ENCODE measurements at regions not wholly inside any gene's neighbourhood (a gene's known extent, or its start where the extent isn't known, plus 50 kb on each side); places are given as distances from the start of the nearest gene placed in this dataset.
"Not testable (repeated sequence)": the region's sequence is repeated elsewhere in the genome, so short reads cannot be mapped to it uniquely, and the experiment has no call there.

DNA sequence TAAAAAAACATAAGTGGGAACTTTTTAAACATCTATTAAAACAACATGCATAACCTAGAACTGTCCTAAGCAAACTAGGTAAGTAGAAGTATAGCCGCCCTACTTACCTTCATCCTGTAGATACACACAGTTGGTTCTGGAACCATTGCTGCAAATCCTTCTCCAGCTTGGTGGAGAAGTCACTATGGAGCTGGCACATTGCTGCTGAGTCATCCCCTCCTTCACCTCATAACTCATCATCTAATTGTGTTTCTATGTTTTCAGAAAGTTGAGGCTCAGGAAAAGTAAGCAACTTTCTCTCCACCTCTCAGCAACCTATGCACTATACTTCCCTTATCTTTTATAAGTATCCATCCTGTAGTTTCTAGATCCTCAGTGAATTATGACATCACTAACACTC, 269.8 kb upstream of the MMADHC start:
- no peak overlapping the region for H3K27ac Mint-ChIP-seq (ENCODE audit: unreplicated experiment)
- peaks cover 8% of the 10 kb centered on the region for H3K4me1 Mint-ChIP-seq (ENCODE audit: unreplicated experiment)
- H3K36me3 Mint-ChIP-seq (ENCODE audit: low read depth, unreplicated experiment): no peaks in the 10 kb centered on the region
- DNase-seq (ENCODE audit: low spot score): no peak
- peaks cover 4% of the 10 kb centered on the region for H3K9me3 Mint-ChIP-seq (ENCODE audit: unreplicated experiment)
- TF ChIP-seq, protein P1, sequence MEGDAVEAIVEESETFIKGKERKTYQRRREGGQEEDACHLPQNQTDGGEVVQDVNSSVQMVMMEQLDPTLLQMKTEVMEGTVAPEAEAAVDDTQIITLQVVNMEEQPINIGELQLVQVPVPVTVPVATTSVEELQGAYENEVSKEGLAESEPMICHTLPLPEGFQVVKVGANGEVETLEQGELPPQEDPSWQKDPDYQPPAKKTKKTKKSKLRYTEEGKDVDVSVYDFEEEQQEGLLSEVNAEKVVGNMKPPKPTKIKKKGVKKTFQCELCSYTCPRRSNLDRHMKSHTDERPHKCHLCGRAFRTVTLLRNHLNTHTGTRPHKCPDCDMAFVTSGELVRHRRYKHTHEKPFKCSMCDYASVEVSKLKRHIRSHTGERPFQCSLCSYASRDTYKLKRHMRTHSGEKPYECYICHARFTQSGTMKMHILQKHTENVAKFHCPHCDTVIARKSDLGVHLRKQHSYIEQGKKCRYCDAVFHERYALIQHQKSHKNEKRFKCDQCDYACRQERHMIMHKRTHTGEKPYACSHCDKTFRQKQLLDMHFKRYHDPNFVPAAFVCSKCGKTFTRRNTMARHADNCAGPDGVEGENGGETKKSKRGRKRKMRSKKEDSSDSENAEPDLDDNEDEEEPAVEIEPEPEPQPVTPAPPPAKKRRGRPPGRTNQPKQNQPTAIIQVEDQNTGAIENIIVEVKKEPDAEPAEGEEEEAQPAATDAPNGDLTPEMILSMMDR (IDR thresholded peaks at IDR 0.05; ENCODE audit: unreplicated experiment): no peak
- H3K4me3 Mint-ChIP-seq (ENCODE audit: unreplicated experiment): no peak overlapping the region
- H3K27me3 Mint-ChIP-seq (ENCODE audit: unreplicated experiment): no peaks in the 10 kb centered on the region

DNA sequence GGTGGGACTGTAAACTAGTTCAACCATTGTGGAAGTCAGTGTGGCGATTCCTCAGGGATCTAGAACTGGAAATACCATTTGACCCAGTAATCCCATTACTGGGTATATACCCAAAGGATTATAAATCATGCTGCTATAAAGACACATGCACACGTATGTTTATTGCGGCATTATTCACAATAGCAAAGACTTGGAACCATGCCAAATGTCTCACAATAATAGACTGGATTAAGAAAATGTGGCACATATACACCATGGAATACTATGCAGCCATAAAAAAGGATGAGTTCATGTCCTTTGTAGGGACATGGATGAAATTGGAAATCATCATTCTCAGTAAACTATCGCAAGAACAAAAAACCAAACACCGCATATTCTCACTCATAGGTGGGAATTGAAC, 268.3 kb upstream of the MMADHC start:
- DNase-seq (ENCODE audit: low spot score); H3K27ac Mint-ChIP-seq (ENCODE audit: unreplicated experiment); H3K36me3 Mint-ChIP-seq (ENCODE audit: low read depth, unreplicated experiment); H3K4me1 Mint-ChIP-seq (ENCODE audit: unreplicated experiment); H3K4me3 Mint-ChIP-seq (ENCODE audit: unreplicated experiment); H3K27me3 Mint-ChIP-seq (ENCODE audit: unreplicated experiment); H3K9me3 Mint-ChIP-seq (ENCODE audit: unreplicated experiment): not testable (repeated sequence)

DNA sequence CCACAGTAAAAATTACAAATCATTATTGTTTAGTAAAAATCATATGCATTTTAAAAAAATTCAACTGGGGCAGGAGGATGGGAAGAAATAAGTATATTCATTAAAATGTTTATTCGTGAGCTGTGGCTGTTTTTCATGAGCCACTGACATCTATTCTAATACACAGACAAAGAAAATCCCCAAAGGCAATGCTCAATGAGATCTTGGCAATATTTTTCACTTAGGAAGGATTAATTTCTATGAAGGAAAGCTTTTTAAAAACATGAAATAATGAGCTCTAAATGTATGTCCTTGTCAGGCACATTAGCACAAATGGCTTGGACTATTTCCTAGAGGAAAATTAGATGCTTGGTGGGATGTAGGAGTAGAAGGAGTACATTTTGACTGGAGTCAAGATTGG, 262.0 kb upstream of the MMADHC start:
- DNase-seq (ENCODE audit: low spot score): no peak
- no peaks in the 10 kb centered on the region for H3K4me1 Mint-ChIP-seq (ENCODE audit: unreplicated experiment)
- H3K27ac Mint-ChIP-seq (ENCODE audit: unreplicated experiment): no peak overlapping the region
- TF ChIP-seq, protein P1 (IDR thresholded peaks at IDR 0.05; ENCODE audit: unreplicated experiment): no peak
- no peak overlapping the region for H3K4me3 Mint-ChIP-seq (ENCODE audit: unreplicated experiment)
- H3K9me3 Mint-ChIP-seq (ENCODE audit: unreplicated experiment): no peaks in the 10 kb centered on the region
- peaks cover 4% of the 10 kb centered on the region for H3K36me3 Mint-ChIP-seq (ENCODE audit: low read depth, unreplicated experiment)
- peaks cover 2% of the 10 kb centered on the region for H3K27me3 Mint-ChIP-seq (ENCODE audit: unreplicated experiment)

DNA sequence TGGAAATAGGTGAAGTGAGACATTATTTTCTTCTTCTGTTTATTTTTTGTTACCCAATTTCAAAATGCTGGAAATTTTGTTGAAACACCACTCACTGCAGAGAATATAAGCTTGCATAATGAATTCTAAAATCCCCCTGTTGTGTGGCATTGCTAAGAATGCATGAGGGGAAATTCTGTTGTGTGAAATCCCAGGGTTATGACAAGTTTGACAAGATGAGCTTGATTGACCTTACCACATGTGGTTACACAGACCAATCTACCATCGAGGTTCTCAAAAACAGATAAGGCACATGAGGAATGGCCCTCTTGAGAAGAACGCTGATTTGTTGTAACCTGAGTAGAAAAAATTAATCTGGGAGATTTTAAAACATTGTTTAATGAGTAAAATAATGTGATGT, 261.6 kb upstream of the MMADHC start:
- H3K27ac Mint-ChIP-seq (ENCODE audit: unreplicated experiment): no peak overlapping the region
- H3K27me3 Mint-ChIP-seq (ENCODE audit: unreplicated experiment): peaks cover 2% of the 10 kb centered on the region
- TF ChIP-seq, protein P1 (IDR thresholded peaks at IDR 0.05; ENCODE audit: unreplicated experiment): no peak
- H3K36me3 Mint-ChIP-seq (ENCODE audit: low read depth, unreplicated experiment): peaks cover 4% of the 10 kb centered on the region
- no peak overlapping the region for H3K4me3 Mint-ChIP-seq (ENCODE audit: unreplicated experiment)
- H3K9me3 Mint-ChIP-seq (ENCODE audit: unreplicated experiment): no peaks in the 10 kb centered on the region
- DNase-seq (ENCODE audit: low spot score): no peak
- no peaks in the 10 kb centered on the region for H3K4me1 Mint-ChIP-seq (ENCODE audit: unreplicated experiment)

DNA sequence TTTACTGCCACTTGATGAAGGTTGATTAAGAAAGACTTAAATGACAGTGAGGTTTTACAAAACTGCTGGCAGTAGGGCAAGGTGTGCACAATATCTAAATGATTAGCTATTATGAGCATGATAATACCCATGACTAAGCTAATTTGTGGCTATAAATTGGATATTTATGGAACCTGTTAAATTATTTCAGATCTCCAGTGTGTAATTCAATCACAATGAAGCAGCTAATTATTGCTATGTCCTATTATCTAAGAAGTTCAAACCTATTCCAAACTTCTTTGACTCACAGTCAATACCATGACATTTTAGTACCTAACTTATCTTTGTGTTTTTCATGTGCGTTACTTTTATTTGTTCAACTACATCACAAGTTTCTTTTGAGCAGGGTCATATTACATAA, 253.8 kb upstream of the MMADHC start:
- Mint-ChIP-seq H3K9me3 (ENCODE audit: unreplicated experiment) (no peaks in the 10 kb centered on the region), H3K4me3 (ENCODE audit: unreplicated experiment) (no peak overlapping the region), H3K27ac (ENCODE audit: unreplicated experiment) (no peak overlapping the region), H3K36me3 (ENCODE audit: low read depth, unreplicated experiment) (no peaks in the 10 kb centered on the region), H3K27me3 (ENCODE audit: unreplicated experiment) (no peaks in the 10 kb centered on the region), H3K4me1 (ENCODE audit: unreplicated experiment) (no peaks in the 10 kb centered on the region)
- TF ChIP-seq, protein P1 (IDR thresholded peaks at IDR 0.05; ENCODE audit: unreplicated experiment): no peak
- no peak for DNase-seq (ENCODE audit: low spot score)

DNA sequence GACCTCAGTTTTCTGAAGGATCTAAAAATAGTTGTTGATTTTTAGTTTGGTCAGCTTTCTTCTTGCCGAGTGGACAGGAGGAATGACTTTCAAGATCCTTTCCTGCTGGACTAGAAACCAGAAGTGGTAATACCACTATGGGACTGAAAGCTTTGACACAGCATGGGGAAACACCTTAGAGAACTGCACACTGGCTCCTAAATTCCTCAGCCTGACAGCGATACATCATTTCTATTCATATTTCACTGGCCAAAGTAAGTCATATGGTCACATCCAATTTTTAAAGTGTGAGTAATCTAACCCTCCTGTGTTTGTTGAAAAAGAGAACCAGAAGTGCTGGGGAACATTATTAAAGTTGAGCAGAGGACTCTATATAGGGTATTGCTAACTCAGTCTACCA, 244.7 kb upstream of the MMADHC start:
- no peak for DNase-seq (ENCODE audit: low spot score)
- Mint-ChIP-seq H3K4me1 (ENCODE audit: unreplicated experiment) (peaks cover 5% of the 10 kb centered on the region), H3K36me3 (ENCODE audit: low read depth, unreplicated experiment) (no peaks in the 10 kb centered on the region), H3K9me3 (ENCODE audit: unreplicated experiment) (no peaks in the 10 kb centered on the region), H3K27ac (ENCODE audit: unreplicated experiment) (no peak overlapping the region), H3K4me3 (ENCODE audit: unreplicated experiment) (no peak overlapping the region), H3K27me3 (ENCODE audit: unreplicated experiment) (no peaks in the 10 kb centered on the region)
- TF ChIP-seq, protein P1 (IDR thresholded peaks at IDR 0.05; ENCODE audit: unreplicated experiment): no peak
